OCI-LY1 (cell line): ENCODE measurements at regions not wholly inside any gene's neighbourhood (a gene's known extent, or its start where the extent isn't known, plus 50 kb on each side); places are given as distances from the start of the nearest gene placed in this dataset.

Experiments used
- H2AFZ ChIP-seq: fragments of 200-600 bp; sonication (generic), shearing (Covaris generic); 2 replicates; pipeline ENCODE4 v1.6.0; 2014; ENCODE audit warnings: antibody characterized with exemption, mild to moderate bottlenecking, low read length
- H3F3A ChIP-seq: fragments of 200-600 bp; sonication (generic), shearing (Covaris generic); 2 replicates; pipeline ENCODE4 v1.6.0; 2014; ENCODE audit warnings: mild to moderate bottlenecking, antibody characterized with exemption, low read length, moderate library complexity; ENCODE audit not compliant: insufficient read depth
- H3K27ac ChIP-seq: fragments of 200-600 bp; sonication (generic); 2 replicates; pipeline ENCODE4 v1.5.1; 2014; ENCODE audit warnings: low read length, mixed run types, mild to moderate bottlenecking, low read depth; ENCODE audit not compliant: poor library complexity, severe bottlenecking
- H3K27me3 ChIP-seq: fragments of 200-600 bp; sonication (generic); 2 replicates; pipeline ENCODE4 v1.6.0; 2014; ENCODE audit warnings: antibody characterized with exemption, mild to moderate bottlenecking, low read length, moderate library complexity; ENCODE audit not compliant: insufficient read depth
- H3K36me3 ChIP-seq: fragments of 200-600 bp; sonication (generic); 2 replicates; pipeline ENCODE4 v1.6.1; 2014; ENCODE audit warnings: mild to moderate bottlenecking, antibody characterized with exemption, low read length, moderate library complexity, mixed read lengths; ENCODE audit not compliant: insufficient read depth
- H3K4me1 ChIP-seq: fragments of 200-600 bp; sonication (generic); 2 replicates; pipeline ENCODE4 v1.5.1; 2014; ENCODE audit warnings: mild to moderate bottlenecking, low read length, moderate library complexity; ENCODE audit not compliant: insufficient read depth, severe bottlenecking
- H3K4me2 ChIP-seq: fragments of 200-600 bp; sonication (generic), shearing (Covaris generic); 2 replicates; pipeline ENCODE4 v1.6.1; 2014; ENCODE audit warnings: low read length
- H3K4me3 ChIP-seq: fragments of 200-600 bp; sonication (generic); 2 replicates; pipeline ENCODE4 v1.5.1; 2014; ENCODE audit warnings: low read length, low read depth, mild to moderate bottlenecking, mixed read lengths; ENCODE audit not compliant: poor library complexity, severe bottlenecking
- H3K79me2 ChIP-seq: fragments of 200-600 bp; shearing (Covaris generic); 2 replicates; pipeline ENCODE4 v1.6.1; 2016; ENCODE audit warnings: mixed run types, low read length, mixed read lengths; ENCODE audit not compliant: insufficient read depth
- H3K9ac ChIP-seq: fragments of 200-600 bp; sonication (generic), shearing (Covaris generic); 2 replicates; pipeline ENCODE4 v1.6.1; 2014; ENCODE audit warnings: mild to moderate bottlenecking, low read length, mixed read lengths
- H3K9me2 ChIP-seq: fragments of 200-600 bp; sonication (generic), shearing (Covaris generic); 2 replicates; pipeline ENCODE4 v1.6.1; 2014; ENCODE audit warnings: low read depth, mild to moderate bottlenecking, low read length, mixed read lengths
- H3K9me3 ChIP-seq: fragments of 200-600 bp; shearing (Covaris generic); 2 replicates; pipeline ENCODE4 v1.6.1; 2014; ENCODE audit warnings: low read length, mixed read lengths
- H4K20me1 ChIP-seq: fragments of 200-600 bp; sonication (generic), shearing (Covaris generic); 2 replicates; pipeline ENCODE4 v1.6.0; 2016; ENCODE audit warnings: mild to moderate bottlenecking, low read length; ENCODE audit not compliant: insufficient read depth
- EZH2 ChIP-seq: fragments of 200-600 bp; sonication (generic), shearing (Covaris generic); IDR thresholded peaks from 2 replicates; pipeline ENCODE4 v1.8.0; 2017; ENCODE audit warnings: borderline replicate concordance, mixed run types, mild to moderate bottlenecking, antibody characterized with exemption, low read length, moderate library complexity, mixed read lengths
- TF ChIP-seq, protein P1 (sequence below): fragments of 200-600 bp; sonication (generic), shearing (Covaris generic); IDR thresholded peaks from 2 replicates; pipeline ENCODE4 v1.5.1; 2017; ENCODE audit warnings: mild to moderate bottlenecking, antibody characterized with exemption, low read length, moderate library complexity, mixed read lengths

DNA sequence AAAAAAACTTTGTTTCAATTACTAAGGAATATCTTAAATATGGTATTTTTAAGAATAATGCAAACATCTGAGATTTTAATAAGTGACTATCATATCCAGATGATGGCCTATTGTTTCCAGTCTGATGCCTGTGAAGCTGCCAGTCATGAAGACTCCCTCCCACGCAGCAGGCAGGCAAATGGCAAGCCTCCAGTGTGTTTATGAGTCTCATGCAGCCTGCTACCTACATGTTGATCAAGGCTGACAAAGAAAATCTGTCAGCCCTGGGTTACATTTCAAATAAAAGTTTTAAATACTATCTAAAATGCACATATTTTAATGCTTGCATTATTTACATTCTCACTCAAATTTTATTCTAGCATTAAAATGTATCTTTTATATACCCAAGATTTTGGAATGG lies 137.6 kb upstream of the RNPC3 start:
- Histone ChIP-seq H3K4me2 (no peak overlapping the region), H3K36me3 (no peaks in the 10 kb centered on the region), H3K27me3 (no peaks in the 10 kb centered on the region), H4K20me1 (no peaks in the 10 kb centered on the region), H3K4me1 (no peaks in the 10 kb centered on the region), H3K79me2 (no peaks in the 10 kb centered on the region), H2AFZ (no peak overlapping the region), H3K9ac (no peak overlapping the region), H3K9me2 (no peaks in the 10 kb centered on the region), H3F3A (no peaks in the 10 kb centered on the region), H3K9me3 (no peaks in the 10 kb centered on the region), H3K27ac (no peak overlapping the region), H3K4me3 (no peak overlapping the region)
- TF ChIP-seq, protein P1, sequence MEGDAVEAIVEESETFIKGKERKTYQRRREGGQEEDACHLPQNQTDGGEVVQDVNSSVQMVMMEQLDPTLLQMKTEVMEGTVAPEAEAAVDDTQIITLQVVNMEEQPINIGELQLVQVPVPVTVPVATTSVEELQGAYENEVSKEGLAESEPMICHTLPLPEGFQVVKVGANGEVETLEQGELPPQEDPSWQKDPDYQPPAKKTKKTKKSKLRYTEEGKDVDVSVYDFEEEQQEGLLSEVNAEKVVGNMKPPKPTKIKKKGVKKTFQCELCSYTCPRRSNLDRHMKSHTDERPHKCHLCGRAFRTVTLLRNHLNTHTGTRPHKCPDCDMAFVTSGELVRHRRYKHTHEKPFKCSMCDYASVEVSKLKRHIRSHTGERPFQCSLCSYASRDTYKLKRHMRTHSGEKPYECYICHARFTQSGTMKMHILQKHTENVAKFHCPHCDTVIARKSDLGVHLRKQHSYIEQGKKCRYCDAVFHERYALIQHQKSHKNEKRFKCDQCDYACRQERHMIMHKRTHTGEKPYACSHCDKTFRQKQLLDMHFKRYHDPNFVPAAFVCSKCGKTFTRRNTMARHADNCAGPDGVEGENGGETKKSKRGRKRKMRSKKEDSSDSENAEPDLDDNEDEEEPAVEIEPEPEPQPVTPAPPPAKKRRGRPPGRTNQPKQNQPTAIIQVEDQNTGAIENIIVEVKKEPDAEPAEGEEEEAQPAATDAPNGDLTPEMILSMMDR, result no peak
- TF ChIP-seq EZH2, result no peak

GRCh38 chr1:103373991-103374390 lies 151.5 kb upstream of the RNPC3 start:
- H3K27ac ChIP-seq, result no peak overlapping the region
- TF ChIP-seq EZH2, result no peak
- TF ChIP-seq, protein P1, result no peak
- H3K9me2 ChIP-seq, result no peaks in the 10 kb centered on the region
- H4K20me1 ChIP-seq, result no peaks in the 10 kb centered on the region
- no peaks in the 10 kb centered on the region for H3K79me2 ChIP-seq
- H3K9ac ChIP-seq, result no peak overlapping the region
- H3K4me2 ChIP-seq, result no peak overlapping the region
- H3K27me3 ChIP-seq, result no peaks in the 10 kb centered on the region
- H3K4me3 ChIP-seq, result no peak overlapping the region
- H3K36me3 ChIP-seq, result no peaks in the 10 kb centered on the region
- no peaks in the 10 kb centered on the region for H3F3A ChIP-seq
- H3K9me3 ChIP-seq, result no peaks in the 10 kb centered on the region
- no peak overlapping the region for H2AFZ ChIP-seq
- no peaks in the 10 kb centered on the region for H3K4me1 ChIP-seq

DNA sequence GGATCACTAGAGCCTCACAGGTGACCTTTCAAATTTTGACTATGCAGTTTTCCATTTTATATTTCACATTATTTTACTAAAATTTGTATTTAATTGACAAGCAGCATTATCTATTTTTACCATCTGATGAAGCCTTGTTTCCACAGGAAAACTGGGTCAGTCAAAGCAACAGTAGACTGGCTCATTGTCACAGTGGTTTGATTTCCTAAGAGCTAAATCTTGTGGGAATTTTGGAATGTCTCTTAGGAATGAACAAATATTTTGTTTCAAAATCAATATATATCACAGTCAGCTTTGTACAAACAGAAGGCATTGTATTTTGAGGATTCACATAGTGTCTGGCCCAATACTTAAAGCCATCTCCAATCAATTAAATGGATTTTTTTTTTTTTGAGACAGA lies 152.6 kb upstream of the RNPC3 start:
- Histone ChIP-seq H3K79me2 (no peaks in the 10 kb centered on the region), H3K27ac (no peak overlapping the region), H3K27me3 (no peaks in the 10 kb centered on the region), H3K9me2 (no peaks in the 10 kb centered on the region), H3F3A (no peaks in the 10 kb centered on the region), H4K20me1 (no peaks in the 10 kb centered on the region), H3K4me2 (no peak overlapping the region), H3K4me1 (no peaks in the 10 kb centered on the region), H2AFZ (no peak overlapping the region), H3K9ac (no peak overlapping the region), H3K9me3 (no peaks in the 10 kb centered on the region), H3K4me3 (no peak overlapping the region), H3K36me3 (no peaks in the 10 kb centered on the region)
- TF ChIP-seq, protein P1, result no peak
- TF ChIP-seq EZH2, result no peak
